Sigmoid colon (tissue), 6 donors: ENCODE measurements at regions not wholly inside any gene's neighbourhood (a gene's known extent, or its start where the extent isn't known, plus 50 kb on each side); places are given as distances from the start of the nearest gene placed in this dataset.

Experiments used
- DNase-seq: peaks from one replicate; pipeline ENCODE4 v3.0.0-alpha.2; 2019
- H3K27ac ChIP-seq, 4 donors: fragments of 200-600 bp; sonication (generic); one replicate each; pipeline ENCODE4 v1.5.1; 2016 to 2019; ENCODE audit warnings: mild to moderate bottlenecking in 1 of 4
- H3K27me3 ChIP-seq, 3 donors: fragments of 200-600 bp; sonication (generic); one replicate each; pipeline ENCODE4 v1.5.1; 2019; ENCODE audit warnings: mild to moderate bottlenecking in 1 of 3
- H3K36me3 ChIP-seq, 4 donors: fragments of 200-600 bp; sonication (generic); one replicate each; pipeline ENCODE4 v1.5.1; 2016 to 2019
- H3K4me1 ChIP-seq, 4 donors: fragments of 200-600 bp; sonication (generic); one replicate each; pipeline ENCODE4 v1.5.1; 2017 to 2019
- H3K4me3 ChIP-seq, 4 donors: fragments of 200-600 bp; sonication (generic); one replicate each; pipeline ENCODE4 v1.5.1; 2017 to 2019; ENCODE audit warnings: mild to moderate bottlenecking in 2 of 4, moderate library complexity in 1 of 4
- H3K9me3 ChIP-seq, 4 donors: fragments of 200-600 bp in 3 of 4; sonication (generic) in 3 of 4; one replicate each; pipeline versions ENCODE4 v1.5.1 to v1.6.1; 2013 to 2019
- CTCF ChIP-seq, 4 experiments: fragments of 450-650 bp in 3 of 4; fragments of 200-600 bp in 1 of 4; IDR thresholded peaks; one replicate each; pipeline ENCODE4 v1.5.1; 2016 to 2019; ENCODE audit warnings: antibody characterized with exemption in 4 of 4, mild to moderate bottlenecking in 3 of 4, moderate library complexity in 2 of 4
- EP300 ChIP-seq, 4 donors: sonication (generic); formaldehyde crosslinking; IDR thresholded peaks; one replicate each; pipeline ENCODE4 v1.6.1; 2017; ENCODE audit warnings: antibody characterized with exemption in 4 of 4
- POLR2A ChIP-seq, 2 donors: fragments of 450-650 bp; IDR thresholded peaks; one replicate each; pipeline ENCODE4 v1.6.1; 2016; ENCODE audit warnings: antibody characterized with exemption in 2 of 2, mild to moderate bottlenecking in 2 of 2, moderate library complexity in 2 of 2
- POLR2AphosphoS5 ChIP-seq, 4 donors: sonication (generic); formaldehyde crosslinking; IDR thresholded peaks; one replicate each; pipeline ENCODE4 v1.6.1; 2017; ENCODE audit warnings: antibody characterized with exemption in 4 of 4
- WGBS, 2 donors: extraction: QIAGEN DNeasy Blood & Tissue Kit; methylation state at CpG; one replicate each; pipeline ENCODE4 v1.1.7; 2013; 5-methylcytosine and 5-hydroxymethylcytosine counted together
- intact Hi-C: fragments of 100-400 bp; cut with DNase I; formaldehyde crosslinking; loops from one replicate; pipeline ENCODE4 v1.15.1; 2023
- donor health status: healthy with polysubstance abuse.
- donor health status: healthy.

- 97 to 99% methylated on average over 1 of the region's 1 CpG for WGBS, 2 donors
- Histone ChIP-seq H3K9me3 (peaks cover 0 to 10% (median 4%) of the 10 kb centered on the region in 4 donors), H3K36me3 (no peaks in the 10 kb centered on the region), H3K4me1 (no peaks in the 10 kb centered on the region), H3K27me3 (no peaks in the 10 kb centered on the region), H3K4me3 (no peak overlapping the region), H3K27ac (no peak overlapping the region)
- intact Hi-C loops, result no loop called here
- no peak for DNase-seq
- TF ChIP-seq CTCF (IDR thresholded peaks at IDR 0.05), result no peak
- TF ChIP-seq EP300 (IDR thresholded peaks at IDR 0.05), result no peak
- no peak for TF ChIP-seq POLR2A (IDR thresholded peaks at IDR 0.05)
- TF ChIP-seq POLR2AphosphoS5 (IDR thresholded peaks at IDR 0.05), result no peak
Observed at GRCh38 chr6:106770663-106771062, 141.3 kb downstream of the QRSL1 start.

GRCh38 chr6:106770081-106770480 lies 140.7 kb downstream of the QRSL1 start:
- no peak overlapping the region for H3K27ac ChIP-seq
- intact Hi-C loops, result no loop called here
- no peaks in the 10 kb centered on the region for H3K4me1 ChIP-seq
- DNase-seq, result no peak
- no peaks in the 10 kb centered on the region for H3K36me3 ChIP-seq
- WGBS, 2 donors, result 94 to 96% methylated on average over 1 of the region's 1 CpG
- TF ChIP-seq EP300 (IDR thresholded peaks at IDR 0.05) (no peak), POLR2A (IDR thresholded peaks at IDR 0.05) (no peak), POLR2AphosphoS5 (IDR thresholded peaks at IDR 0.05) (no peak)
- H3K4me3 ChIP-seq, result no peak overlapping the region
- no peaks in the 10 kb centered on the region for H3K27me3 ChIP-seq
- peaks cover 0 to 10% (median 4%) of the 10 kb centered on the region in 4 donors for H3K9me3 ChIP-seq

- peaks cover 0 to 10% (median 4%) of the 10 kb centered on the region in 4 donors for H3K9me3 ChIP-seq
- 93 to 97% methylated on average over 1 of the region's 1 CpG for WGBS, 2 donors
- no peak overlapping the region for H3K27ac ChIP-seq
- no peaks in the 10 kb centered on the region for H3K27me3 ChIP-seq
- no peaks in the 10 kb centered on the region for H3K36me3 ChIP-seq
- TF ChIP-seq CTCF (IDR thresholded peaks at IDR 0.05) (no peak), POLR2AphosphoS5 (IDR thresholded peaks at IDR 0.05) (no peak), EP300 (IDR thresholded peaks at IDR 0.05) (no peak), POLR2A (IDR thresholded peaks at IDR 0.05) (no peak)
- H3K4me3 ChIP-seq, result no peak overlapping the region
- no peak for DNase-seq
- intact Hi-C loops, result no loop called here
- no peaks in the 10 kb centered on the region for H3K4me1 ChIP-seq
Observed at GRCh38 chr6:106767271-106767670, 137.9 kb downstream of the QRSL1 start.

GRCh38 chr6:106766201-106766600 lies 136.8 kb downstream of the QRSL1 start:
- no peaks in the 10 kb centered on the region for H3K36me3 ChIP-seq
- intact Hi-C loops, result no loop called here
- no peak overlapping the region for H3K27ac ChIP-seq
- no peaks in the 10 kb centered on the region for H3K27me3 ChIP-seq
- TF ChIP-seq CTCF (IDR thresholded peaks at IDR 0.05) (no peak), EP300 (IDR thresholded peaks at IDR 0.05) (no peak), POLR2A (IDR thresholded peaks at IDR 0.05) (no peak), POLR2AphosphoS5 (IDR thresholded peaks at IDR 0.05) (no peak)
- H3K9me3 ChIP-seq, result peaks cover 0 to 10% (median 4%) of the 10 kb centered on the region in 4 donors
- no peak overlapping the region for H3K4me3 ChIP-seq
- 87 to 89% methylated on average over 4 of the region's 4 CpGs for WGBS, 2 donors
- DNase-seq, result no peak
- no peaks in the 10 kb centered on the region for H3K4me1 ChIP-seq

GRCh38 chr6:106765496-106765895 lies 136.1 kb downstream of the QRSL1 start:
- intact Hi-C loops, result no loop called here
- Histone ChIP-seq H3K27me3 (no peaks in the 10 kb centered on the region), H3K9me3 (peaks cover 0 to 6% (median 3%) of the 10 kb centered on the region in 4 donors), H3K4me1 (no peaks in the 10 kb centered on the region), H3K27ac (no peak overlapping the region), H3K4me3 (no peak overlapping the region), H3K36me3 (no peaks in the 10 kb centered on the region)
- DNase-seq, result no peak
- 98 to 100% methylated on average over 2 of the region's 2 CpGs for WGBS, 2 donors
- TF ChIP-seq POLR2A (IDR thresholded peaks at IDR 0.05) (no peak), CTCF (IDR thresholded peaks at IDR 0.05) (no peak), POLR2AphosphoS5 (IDR thresholded peaks at IDR 0.05) (no peak), EP300 (IDR thresholded peaks at IDR 0.05) (no peak)
